Activated naive CD4-positive, alpha-beta T cell (primary cell): ENCODE measurements at regions not wholly inside any gene's neighbourhood (a gene's known extent, or its start where the extent isn't known, plus 50 kb on each side); places are given as distances from the start of the nearest gene placed in this dataset.

ENCODE experiments used
- DNase-seq, 4 experiments: peaks; one replicate each; lab custom pipeline; 2025; lab: John Stamatoyannopoulos, UW

GRCh38 chr7:67843001-67843565, 846.5 kb downstream of the TYW1 start:
- no peak for DNase-seq

DNA sequence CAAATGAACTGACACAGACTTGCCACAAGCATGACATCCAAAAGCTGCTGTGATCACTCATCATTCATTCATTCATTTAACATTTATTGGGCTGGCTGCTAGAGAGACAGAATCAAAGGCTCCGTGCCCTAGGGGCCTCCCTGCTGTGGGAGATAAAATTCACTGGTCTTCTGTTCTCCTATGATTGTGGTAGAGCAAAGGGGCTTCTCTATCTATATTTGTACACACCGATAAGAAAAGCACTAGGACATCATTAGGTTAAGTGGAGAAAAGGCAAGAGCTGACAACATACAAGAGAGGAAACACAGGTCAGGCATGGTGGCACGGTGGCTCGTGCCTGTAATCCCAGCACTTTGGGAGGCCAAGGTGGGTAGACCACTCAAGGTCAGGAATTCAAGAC, 847.0 kb downstream of the TYW1 start:
- DNase-seq = no peak

DNA sequence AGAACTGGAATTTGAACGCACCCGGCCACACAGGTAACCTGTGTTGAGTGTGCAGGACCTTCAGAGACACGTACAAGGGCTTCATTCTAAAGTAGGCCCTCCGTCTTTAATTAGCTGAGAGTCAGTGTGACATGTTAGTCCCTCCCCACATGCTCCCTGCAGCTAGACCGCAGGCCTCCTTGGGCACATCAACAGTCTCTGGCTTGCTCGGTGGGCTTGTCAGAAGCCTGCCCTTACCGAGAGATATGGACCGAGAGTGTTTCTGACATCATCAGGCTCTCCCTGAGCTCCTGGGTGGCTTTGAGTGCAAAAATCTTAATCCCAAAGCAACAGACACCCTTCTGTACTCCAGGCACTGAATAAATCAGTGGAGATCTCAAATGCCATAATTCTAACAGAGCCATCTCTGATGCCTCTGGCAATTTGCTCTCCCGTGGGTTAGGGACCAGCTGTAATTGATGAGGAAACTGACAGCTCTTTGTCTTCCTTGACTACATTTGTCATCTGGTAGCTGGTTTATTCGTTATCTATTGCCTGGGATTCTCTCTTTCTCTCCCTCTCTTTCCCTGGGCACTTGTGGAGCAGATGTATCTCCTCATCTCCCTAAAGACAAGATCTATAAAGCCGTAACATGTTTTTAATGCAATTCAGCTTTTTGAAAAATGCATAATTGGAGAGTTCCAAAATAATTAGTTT, 850.6 kb downstream of the TYW1 start:
- DNase-seq = no peak

DNA sequence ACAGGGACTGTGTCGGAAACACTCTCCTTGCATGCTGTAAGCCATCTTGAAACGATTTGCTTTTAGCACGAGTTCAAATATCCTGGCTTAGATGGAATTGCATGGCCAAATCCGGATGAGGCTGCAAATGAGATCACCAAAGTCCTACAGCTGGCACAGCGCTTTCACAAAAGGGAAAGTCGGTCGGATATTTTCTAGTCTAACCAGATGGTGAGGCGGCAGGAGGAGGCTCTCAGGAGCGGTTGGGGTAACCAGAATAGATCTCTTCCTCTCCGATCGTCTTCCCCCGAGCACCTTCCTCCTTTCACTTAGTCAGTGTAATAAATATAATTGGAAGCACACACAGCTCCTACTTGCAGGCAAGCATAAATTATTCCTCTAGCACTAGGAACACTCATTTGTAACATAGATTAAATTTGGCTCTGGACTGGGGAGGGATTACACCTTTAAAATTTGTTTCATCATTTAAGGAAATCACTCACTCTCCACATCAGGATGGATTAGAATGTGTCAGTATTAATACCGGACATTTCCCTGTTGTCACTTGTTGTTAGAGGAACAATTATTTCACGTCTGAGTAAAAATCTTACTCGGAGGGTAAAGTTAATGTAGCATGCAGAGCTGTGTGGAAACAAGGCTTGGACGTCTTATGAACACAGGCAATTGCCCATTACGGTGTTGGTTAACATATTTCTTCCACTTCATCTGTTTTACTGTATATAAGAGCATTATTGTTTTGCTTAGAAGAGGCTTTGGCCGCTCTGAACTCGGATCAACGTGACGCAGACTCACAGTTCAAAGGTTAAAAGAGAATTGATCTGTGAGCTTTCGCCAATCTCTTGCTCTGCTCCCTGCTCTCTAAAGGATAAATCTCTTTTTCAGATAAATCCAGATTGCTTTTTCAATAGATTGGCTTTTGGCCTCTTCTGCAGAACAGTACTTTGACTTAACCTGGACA, 857.9 kb downstream of the TYW1 start:
- DNase-seq = no peak

GRCh38 chr7:67855322-67855721, 858.7 kb downstream of the TYW1 start:
- DNase-seq = no peak

- DNase-seq = no peak
Observed at GRCh38 chr7:67856046-67856445, 859.4 kb downstream of the TYW1 start.

DNA sequence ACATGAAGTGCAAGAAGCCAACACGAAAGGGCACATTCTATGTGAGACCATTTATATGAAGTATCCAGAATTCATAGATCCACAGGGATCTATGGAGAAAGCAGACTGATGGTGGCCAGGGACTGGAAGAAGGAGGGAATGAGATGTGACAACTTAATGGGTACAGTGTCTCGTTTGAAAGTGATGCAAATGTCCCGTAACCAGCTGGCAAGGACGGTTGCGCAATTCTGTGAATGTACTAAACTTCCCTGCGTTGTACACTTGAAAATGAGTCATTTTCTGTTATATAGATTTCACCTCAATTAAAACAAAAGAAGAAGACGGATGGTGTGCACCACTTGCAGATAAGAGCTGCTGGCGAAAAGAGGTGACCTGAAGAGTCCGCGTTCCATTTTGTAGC, 861.1 kb downstream of the TYW1 start:
- DNase-seq = no peak

DNA sequence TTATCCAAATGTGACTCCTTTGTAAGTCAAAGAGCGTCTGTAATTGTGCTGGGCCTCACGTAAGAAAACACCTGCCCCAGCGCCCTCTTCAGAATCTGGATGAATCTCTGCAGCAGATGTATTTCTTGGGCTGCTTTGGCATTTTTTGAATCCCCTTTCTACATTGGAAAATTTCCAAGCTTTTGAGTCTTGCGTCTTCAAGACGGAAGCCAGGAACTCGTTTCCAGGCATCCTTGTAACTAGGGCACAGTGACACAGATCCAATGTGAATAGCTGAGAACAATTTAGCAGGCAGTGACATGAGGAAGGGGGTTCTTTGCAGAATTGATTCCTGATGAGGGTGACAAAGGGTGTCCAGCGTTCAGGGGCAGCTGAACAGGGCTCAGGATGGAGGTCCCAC, 862.3 kb downstream of the TYW1 start:
- DNase-seq = no peak

DNA sequence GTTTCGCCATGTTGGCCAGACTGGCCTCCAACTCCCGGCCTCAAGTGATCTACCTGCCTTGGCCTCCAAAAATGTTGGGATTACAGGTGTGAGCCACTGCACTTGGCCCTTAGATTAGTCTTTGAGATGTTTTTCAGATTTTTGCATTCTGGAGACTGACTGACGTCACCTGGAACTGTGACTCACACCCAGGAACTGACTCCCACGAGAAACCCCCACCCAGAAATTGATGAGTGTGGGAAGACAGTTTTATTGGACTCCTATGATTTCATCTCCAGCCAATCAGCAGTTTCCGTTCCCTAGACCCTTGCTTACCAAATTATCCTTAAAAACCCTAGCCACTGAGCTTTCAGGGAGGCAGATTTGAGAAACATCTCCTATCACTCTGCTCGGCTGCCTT, 867.3 kb downstream of the TYW1 start:
- DNase-seq = no peak

DNA sequence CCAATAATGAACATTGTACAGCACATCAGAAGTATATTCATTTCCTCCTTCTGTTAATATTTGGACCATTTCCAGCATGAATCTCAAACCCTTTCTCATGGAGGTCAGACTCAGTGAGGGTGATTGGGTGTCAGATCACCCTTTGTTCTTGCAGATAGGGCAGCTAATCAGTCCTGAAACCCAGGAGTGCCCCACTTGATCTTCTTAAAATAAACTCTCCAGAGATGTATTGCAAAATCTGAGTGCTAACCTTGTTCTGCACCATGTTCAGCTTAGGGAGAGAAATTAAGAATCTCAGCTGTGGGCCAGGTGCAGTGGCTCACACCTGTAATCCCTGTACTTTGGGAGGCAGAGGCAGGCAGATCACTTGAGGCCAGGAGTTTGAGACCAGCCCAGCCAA, 869.4 kb downstream of the TYW1 start:
- DNase-seq = no peak

DNA sequence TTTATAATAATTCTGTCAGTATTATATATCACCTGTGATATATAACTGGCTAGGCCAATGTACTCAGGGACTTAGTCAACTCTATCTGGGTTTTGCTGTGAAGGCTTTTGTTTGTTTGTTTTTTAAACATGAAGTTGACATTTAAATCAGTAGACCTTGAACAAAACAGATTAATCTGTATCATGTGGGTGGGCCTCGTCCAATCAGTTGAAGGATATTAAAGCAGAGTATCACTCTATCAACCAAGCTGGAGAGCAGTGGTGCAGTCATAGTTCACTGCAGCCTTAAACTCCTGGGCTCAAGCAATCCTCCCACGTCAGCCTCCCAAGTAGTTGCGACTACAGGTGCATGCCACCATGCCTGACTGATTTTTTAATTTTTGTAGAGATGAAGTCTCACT, 870.2 kb downstream of the TYW1 start:
- DNase-seq = no peak

- no peak for DNase-seq
Observed at GRCh38 chr7:67870396-67870795, 873.8 kb downstream of the TYW1 start.

- DNase-seq = no peak
Observed at GRCh38 chr7:67875558-67875957, 878.9 kb downstream of the TYW1 start.

DNA sequence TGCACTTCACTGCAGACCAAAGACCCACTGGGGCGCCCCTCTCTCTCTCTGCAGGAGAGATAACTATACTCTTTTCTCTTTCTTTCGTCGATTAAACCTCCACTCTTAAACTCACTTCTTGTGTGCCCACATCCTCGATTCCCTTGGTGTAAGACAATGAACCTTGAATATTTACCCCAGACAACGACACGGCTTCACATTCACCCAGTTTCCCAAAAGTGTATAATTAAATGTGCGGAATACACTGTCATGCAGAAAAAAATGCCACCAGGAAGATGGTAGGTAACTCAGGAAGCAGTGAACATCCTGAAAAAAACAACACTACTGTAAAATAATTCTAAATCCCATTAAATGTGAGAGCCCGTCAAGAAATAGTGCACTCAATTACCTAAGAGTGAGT, 882.2 kb downstream of the TYW1 start:
- DNase-seq = no peak

- no peak for DNase-seq
Observed at GRCh38 chr7:67882843-67883242, 886.2 kb downstream of the TYW1 start.

DNA sequence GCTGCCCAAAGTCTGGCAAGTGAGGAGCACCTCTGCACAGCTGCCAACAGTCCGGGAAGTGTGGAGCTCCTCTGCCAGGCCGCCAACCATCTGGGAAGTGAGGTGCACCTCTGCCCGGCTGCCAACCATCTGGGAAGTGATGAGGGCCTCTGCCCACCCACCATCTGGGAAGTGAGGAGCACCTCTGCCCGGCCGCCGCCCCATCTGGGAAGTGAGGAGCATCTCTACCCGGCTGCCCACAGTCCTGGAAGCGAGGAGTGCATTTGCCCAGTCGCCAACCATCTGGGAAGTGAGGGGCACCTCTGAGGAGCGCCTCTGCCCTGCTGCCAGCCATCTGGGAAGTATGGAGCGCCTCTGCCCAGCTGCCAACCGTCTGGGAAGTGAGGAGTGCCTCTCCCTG, 893.7 kb downstream of the TYW1 start:
- no peak for DNase-seq

DNA sequence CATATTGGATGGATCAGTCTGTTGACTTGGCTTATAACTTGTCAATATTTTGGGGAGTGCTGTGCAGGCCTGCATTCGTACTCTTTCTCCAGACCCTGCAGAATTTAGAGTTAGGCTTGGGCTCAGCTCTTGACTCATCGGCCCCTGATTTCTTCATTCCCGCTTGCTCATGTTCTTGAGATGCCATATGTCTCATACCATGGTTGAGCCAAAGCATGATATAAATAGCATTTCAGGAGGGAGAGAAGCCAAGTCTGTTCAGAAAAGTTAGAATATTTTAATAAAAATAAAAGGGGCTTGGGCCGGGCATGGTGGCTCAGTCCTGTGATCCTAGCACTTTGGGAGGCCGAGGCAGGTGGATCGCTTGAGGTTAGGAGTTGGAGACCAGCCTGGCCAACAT, 898.1 kb downstream of the TYW1 start:
- DNase-seq = no peak

DNA sequence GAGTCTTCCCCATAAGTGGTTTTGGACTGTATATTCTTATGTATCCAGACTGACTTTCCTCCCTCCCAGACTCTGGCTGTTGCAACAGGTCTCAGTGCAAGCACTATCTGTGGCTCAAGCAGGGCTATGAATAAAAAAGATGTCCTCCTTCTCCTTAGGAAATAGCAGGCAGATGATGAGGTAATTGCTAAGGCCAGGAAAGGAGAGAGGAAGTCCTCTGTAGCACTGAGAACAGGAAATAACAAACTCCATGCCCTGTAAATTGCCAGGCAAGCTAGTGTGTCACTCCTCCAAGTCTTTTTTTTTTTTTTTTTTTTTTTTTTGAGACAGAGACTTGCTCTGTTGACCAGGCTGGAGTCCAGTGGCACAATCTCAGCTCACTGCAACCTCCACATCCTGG, 900.1 kb downstream of the TYW1 start:
- DNase-seq = no peak

DNA sequence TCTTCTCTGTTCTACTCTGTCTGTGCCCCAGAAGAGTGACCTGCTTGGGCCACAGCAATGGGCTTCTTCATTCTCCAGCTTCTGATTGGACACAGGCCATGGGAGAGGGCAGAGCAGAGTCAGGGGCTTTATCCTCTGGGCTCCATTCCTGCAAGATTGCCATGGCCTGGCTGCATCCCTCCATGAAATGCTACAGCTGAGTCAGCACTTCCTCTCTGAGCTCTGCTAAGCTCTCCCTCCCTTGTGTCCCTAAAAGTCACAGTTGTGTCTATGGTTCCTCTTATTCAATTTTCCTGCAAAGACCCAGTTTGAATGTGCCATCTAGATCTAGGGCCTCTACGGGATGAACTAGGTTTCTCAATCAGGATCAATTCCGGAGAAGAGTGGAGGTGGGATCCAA, 903.8 kb downstream of the TYW1 start:
- no peak for DNase-seq

DNA sequence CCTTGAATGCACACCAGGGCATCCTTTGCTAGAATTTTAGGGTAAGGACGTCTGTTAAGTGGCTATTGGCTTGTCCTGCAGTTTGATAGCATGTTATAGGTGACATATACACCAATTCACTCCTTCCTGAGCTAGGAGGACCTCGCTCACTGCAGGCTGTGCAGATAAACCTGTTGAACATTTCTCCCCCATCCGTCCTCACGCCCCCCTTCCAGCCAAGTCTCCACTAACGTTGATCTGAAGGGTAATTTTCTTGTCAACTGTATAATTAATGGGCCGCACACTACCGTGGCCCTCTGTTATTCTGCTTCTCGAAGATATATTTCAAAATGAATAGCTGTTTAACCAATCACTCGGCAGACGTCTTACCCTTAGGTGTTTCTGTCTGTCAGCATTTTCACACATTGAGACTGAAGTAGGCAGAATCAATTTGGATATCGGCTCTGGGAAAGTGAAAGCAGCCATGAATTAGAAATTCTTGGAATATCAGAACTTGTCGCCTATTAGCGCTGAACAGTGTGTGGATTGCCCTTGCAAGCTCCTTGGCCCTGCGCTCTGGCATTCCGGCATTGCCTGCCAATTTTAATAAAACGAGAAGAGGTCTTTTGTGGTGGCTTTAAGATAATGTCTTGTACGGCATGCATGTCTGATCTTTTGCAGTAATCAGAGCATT, 905.3 kb downstream of the TYW1 start:
- DNase-seq = no peak

DNA sequence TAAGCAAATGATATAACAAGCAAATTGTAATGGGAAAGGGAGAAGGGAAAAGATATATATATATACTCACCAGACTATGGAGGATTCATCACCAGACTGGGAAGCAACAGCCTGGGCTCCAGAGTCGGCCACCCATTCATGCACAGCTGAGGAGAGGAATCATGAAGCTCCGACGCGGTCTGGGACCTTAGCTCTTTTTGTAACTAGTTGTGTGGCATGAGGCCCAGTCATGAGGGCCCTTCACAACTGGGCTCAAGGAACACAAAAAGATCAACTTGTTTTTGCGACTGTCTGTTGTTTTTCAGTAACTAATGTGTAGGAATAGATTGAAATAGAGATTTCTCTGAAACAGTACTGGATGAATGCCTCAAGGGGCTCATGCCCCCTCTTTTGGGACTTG, 911.2 kb downstream of the TYW1 start:
- no peak for DNase-seq

DNA sequence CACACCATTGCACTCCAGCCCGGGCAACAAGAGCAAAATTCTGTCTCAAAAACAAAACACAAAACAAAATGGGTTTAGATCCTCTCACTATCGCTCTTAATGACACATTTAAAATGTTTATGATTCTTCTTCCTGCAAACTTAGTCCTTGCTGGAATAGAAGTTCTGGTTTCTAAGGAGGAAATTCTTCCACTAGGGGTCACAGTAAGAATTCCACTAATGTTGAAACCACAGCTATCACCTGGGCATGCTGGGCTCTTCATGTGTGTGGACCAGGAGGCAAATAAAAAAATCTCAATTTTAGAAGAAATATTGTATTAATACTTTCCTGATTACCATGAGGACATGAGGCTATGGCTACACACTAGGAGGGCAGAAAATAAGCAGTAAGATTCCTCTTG, 915.8 kb downstream of the TYW1 start:
- DNase-seq = no peak

GRCh38 chr7:67913604-67914003, 917.0 kb downstream of the TYW1 start:
- DNase-seq = no peak
